NCI-H128 (cell line): ENCODE measurements at regions not wholly inside any gene's neighbourhood (a gene's known extent, or its start where the extent isn't known, plus 50 kb on each side); places are given as distances from the start of the nearest gene placed in this dataset.
"Not testable (repeated sequence)": the region's sequence is repeated elsewhere in the genome, so short reads cannot be mapped to it uniquely, and the experiment has no call there.

Experiments
- DNase-seq: peaks from one replicate; lab custom pipeline; 2025; ENCODE audit not compliant: unreplicated experiment; lab: John Stamatoyannopoulos, UW

GRCh38 chr5:91566012-91566411 lies 182.9 kb upstream of the ARRDC3 start:
- DNase-seq = not testable (repeated sequence)

DNA sequence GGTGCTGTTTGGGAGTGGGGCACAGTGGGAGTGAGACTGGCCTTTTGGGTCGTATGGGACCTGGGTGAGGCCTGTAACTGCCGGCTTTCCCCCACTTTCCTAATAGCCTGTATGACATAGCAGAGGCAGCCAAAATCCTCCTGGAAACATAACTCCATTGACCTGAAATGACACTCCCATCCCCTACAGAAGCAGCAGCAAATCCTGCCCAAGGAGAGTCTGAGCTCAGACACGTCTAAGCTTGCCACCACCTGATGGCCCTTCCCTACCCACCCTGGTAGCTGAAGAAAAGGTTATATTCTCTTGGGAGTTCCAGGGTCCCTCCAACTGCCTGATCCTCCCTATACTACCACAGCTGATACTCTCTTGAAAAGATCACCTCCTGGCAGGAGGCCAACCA lies 179.8 kb upstream of the ARRDC3 start:
- no peak for DNase-seq

- no peak for DNase-seq
These were observed 158.6 kb upstream of the ARRDC3 start for GRCh38 chr5:91541696-91542095.

- no peak for DNase-seq
These were observed 155.1 kb upstream of the ARRDC3 start for GRCh38 chr5:91538179-91538578.

DNA sequence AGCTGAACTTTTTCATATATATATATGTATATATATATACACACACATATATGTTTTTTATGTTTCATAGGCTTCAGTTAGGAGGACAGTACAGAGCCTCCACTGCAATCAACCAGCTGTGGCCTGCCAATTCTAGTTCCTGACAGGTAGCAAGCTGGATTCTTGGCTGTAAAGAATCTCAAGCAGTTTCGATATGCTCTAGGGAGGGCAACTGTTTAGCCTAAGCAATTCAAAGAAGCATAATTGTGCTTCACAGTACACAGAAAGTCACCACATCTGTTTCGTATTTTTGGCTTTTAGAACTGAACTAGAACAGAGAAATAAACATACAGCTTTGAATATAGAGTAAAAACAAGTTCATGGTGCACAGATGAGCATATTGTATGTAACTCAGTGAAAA lies 152.4 kb upstream of the ARRDC3 start:
- no peak for DNase-seq

GRCh38 chr5:91534332-91534731 lies 151.2 kb upstream of the ARRDC3 start:
- DNase-seq = no peak

DNA sequence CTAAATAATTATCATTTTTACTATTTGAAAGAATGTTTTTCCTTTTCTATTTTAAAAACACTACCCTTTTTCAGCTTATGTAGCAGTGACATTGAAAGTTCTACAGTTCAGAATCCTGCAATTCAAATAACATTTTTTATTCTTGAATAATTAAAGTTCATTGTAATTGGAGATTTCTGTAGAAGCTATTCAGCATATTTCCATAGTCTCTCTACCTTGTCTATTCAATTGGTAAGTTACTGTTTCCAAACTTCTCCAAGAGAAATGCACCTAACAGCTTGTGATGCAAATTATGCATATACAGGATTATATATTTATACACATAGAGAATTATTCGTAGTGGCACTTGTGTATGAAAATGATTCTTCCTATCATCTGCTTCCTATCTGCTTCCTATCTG lies 149.7 kb upstream of the ARRDC3 start:
- DNase-seq = no peak

DNA sequence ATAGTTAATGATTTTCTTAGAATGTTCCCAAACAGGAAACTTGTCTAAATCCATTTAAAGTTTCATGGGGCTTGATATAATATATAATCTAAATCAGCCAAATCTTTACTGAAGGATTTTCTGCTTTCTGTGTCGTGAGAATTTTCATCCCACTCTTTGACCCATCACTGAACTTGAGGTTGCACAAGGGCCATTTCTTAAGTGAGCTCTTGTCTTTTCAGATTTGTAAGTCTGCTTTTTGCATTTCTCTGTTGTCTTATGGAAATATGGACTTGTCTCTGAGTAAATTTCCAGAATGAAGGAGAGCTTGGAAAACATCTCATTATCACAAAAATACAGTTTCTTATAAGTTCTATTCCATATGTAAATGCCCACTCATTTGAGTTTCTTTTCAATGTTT lies 149.2 kb upstream of the ARRDC3 start:
- no peak for DNase-seq

- DNase-seq = no peak
These were observed 145.7 kb upstream of the ARRDC3 start for GRCh38 chr5:91528831-91529230.

DNA sequence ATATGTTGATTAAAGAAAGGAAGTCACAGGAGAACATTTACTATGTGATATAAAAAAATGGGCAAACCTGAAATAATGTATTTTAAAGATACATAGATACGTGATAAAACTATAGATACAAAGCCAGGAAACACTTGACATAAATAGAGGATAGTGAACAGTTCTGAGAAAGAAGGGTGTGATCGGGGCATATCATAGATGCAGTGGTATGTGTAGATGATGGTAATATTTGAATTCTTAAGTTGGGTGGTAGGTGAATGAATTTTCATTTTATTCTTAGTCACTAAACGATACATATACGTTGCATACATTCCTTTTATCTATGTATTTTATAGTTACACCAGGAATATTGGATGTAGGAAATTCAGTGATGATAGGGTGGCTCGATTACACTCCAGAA lies 138.7 kb upstream of the ARRDC3 start:
- no peak for DNase-seq

DNA sequence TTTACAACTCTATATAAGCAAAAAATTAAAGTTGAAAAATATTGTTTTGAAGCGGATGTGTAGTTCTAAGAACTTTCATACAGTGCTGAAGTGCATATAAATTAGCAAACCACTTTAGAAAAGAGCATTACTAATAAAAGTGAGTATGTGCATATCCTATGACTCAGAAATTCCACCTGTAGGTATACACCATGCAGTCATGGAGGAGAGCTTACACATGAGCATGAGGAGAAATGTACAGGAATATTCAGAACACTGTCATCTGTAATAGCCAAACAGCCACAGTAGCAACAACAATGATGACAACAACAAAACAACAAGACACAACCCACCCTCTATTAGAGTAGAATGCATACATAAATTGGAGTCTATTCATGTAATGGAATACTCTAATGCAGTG lies 138.2 kb upstream of the ARRDC3 start:
- DNase-seq = no peak

DNA sequence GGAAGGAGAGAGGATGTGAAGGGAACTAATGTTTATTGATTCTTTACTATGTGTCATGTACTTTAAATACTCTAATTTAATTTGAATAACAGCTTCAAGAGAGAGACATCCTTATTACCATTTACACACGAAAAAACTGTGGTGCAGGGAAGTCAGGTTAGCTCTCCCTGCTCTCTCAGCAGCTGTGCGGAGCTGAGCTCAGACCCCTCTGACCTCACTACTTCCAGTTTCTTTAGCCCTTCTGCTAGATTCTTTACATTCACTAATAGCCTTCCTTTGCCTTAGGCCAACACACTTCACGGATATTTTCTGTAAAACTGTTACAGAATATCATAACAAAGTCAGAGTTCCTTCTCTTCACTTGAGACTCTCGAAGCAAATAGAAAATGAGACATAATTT lies 131.3 kb upstream of the ARRDC3 start:
- DNase-seq = no peak

GRCh38 chr5:91503321-91503720 lies 120.2 kb upstream of the ARRDC3 start:
- DNase-seq = no peak

- DNase-seq = no peak
These were observed 117.6 kb upstream of the ARRDC3 start for GRCh38 chr5:91500758-91501157.

- DNase-seq = peak; percentile 1
These were observed 116.9 kb upstream of the ARRDC3 start for GRCh38 chr5:91499943-91500531.

DNA sequence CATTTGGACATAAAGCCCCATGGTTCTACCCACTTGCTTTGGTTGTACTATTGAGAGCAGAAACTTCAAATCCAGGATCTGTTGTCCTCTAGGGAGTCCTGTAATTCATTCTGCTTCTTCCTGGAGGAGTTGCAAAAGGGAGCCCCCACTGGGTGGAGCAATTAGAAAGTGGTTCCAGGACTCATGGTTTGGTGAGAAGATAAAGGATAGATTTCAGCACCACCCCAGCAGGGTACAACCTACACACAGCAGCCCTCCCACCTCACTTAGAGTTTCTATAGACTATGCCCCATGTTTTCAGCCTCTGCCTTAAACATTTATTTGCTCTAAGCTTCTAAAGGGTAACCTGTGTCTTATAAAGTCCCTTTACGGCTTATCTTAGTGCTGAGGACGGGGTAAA lies 112.6 kb upstream of the ARRDC3 start:
- DNase-seq = no peak

DNA sequence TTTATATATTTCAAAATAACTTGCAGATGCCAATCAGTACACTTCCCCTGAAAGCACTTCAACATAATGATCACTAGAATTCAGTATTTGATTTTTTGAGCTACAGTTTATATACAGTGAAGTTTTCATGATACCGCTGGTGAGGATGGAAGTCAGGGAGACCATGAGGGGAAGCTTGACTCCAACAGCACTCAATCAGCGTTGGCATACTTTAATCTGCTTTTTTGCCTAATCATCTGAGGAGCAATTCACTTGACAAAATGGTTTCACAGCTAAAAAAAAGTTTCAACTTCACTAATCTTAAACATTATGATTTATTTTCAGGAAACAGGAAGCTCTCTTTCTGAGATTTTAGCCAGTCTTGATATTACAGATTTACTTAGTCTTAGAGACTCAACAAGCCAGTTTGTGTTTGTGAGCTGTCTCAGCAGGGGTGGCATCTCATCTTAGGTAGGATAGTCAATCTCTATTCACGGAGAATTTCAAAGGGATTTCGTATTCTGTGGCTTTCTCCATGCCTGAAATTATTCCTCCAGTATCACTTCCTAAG lies 111.4 kb upstream of the ARRDC3 start:
- DNase-seq = no peak

DNA sequence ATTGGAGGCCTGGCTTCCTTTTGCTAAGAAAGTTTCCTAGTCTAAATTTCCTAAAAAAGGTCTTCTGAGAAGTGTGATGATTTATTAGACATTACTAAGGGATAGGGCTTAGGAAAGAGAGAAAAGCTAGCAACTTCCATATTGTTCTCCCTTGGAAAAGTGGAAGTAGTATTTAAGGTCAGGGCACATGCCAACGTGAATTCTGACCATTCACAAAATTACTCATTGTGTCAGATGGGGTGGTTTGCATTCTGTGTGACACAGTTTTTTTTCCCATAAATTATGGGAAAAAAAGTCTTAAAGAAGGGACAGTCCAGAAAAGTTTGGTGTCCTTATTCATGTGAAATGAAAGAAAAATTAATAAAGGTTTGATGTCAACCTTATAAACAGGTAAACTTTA lies 110.0 kb upstream of the ARRDC3 start:
- no peak for DNase-seq

GRCh38 chr5:91491229-91491628 lies 108.1 kb upstream of the ARRDC3 start:
- no peak for DNase-seq

GRCh38 chr5:91490316-91490715 lies 107.2 kb upstream of the ARRDC3 start:
- DNase-seq = no peak

GRCh38 chr5:91487420-91487819 lies 104.3 kb upstream of the ARRDC3 start:
- peak; percentile 8 for DNase-seq

DNA sequence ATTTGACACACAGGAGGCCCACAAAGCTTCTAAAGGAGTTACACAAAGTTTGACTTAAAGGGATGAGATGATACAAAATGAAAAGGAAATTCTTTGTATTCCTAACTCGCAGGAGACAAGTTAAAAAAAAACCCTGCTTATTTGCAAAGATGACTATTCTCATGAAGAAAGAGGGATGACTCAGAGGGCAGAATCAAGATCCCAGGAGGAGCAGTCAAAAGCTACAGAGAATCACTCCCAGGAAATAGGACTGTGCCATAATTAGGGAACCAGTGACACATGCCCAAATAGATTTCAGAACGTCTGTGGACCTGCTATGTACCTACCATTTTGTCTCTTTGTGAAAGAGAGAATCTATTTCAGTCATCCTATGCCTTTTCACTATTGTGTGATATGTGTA lies 103.5 kb upstream of the ARRDC3 start:
- DNase-seq = no peak

- no peak for DNase-seq
These were observed 101.5 kb upstream of the ARRDC3 start for GRCh38 chr5:91484662-91485061.
